Sigmoid colon (tissue), 4 donors: ENCODE measurements at regions not wholly inside any gene's neighbourhood (a gene's known extent, or its start where the extent isn't known, plus 50 kb on each side); places are given as distances from the start of the nearest gene placed in this dataset.

Experiments
- POLR2AphosphoS5 ChIP-seq, 4 donors: sonication (generic); formaldehyde crosslinking; IDR thresholded peaks; one replicate each; pipeline ENCODE4 v1.6.1; 2017; ENCODE audit warnings: antibody characterized with exemption in 4 of 4
- TF ChIP-seq, protein P1 (sequence below), 4 experiments: fragments of 450-650 bp in 3 of 4; fragments of 200-600 bp in 1 of 4; IDR thresholded peaks; one replicate each; pipeline ENCODE4 v1.5.1; 2016 to 2019; ENCODE audit warnings: antibody characterized with exemption in 4 of 4, mild to moderate bottlenecking in 3 of 4, moderate library complexity in 2 of 4

DNA sequence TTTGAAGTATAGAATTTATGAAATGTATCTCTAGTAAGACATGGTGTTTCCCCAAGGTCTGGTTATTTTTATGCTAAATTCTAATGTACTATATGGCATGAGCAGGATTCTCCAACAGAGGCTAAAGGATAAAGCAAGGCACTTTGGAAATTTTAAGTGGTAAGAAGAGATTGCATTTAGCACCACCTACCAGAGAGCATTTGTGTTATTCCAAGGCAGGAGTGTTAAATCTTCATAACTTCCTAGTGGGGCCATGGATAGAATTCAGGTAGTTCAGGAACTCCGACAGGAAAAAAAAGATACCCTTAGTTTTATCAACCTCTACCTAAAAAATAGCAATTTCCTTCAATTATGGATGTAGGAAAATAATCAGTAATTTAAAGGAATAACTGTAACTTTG is 497.4 kb upstream of the CRIM1 start:
- TF ChIP-seq, protein P1, sequence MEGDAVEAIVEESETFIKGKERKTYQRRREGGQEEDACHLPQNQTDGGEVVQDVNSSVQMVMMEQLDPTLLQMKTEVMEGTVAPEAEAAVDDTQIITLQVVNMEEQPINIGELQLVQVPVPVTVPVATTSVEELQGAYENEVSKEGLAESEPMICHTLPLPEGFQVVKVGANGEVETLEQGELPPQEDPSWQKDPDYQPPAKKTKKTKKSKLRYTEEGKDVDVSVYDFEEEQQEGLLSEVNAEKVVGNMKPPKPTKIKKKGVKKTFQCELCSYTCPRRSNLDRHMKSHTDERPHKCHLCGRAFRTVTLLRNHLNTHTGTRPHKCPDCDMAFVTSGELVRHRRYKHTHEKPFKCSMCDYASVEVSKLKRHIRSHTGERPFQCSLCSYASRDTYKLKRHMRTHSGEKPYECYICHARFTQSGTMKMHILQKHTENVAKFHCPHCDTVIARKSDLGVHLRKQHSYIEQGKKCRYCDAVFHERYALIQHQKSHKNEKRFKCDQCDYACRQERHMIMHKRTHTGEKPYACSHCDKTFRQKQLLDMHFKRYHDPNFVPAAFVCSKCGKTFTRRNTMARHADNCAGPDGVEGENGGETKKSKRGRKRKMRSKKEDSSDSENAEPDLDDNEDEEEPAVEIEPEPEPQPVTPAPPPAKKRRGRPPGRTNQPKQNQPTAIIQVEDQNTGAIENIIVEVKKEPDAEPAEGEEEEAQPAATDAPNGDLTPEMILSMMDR (IDR thresholded peaks at IDR 0.05) = no peak
- TF ChIP-seq POLR2AphosphoS5 (IDR thresholded peaks at IDR 0.05) = no peak
